Prostate gland (tissue), 2 donors: ENCODE measurements at regions not wholly inside any gene's neighbourhood (a gene's known extent, or its start where the extent isn't known, plus 50 kb on each side); places are given as distances from the start of the nearest gene placed in this dataset.

Experiments used
- DNase-seq: peaks from one replicate; pipeline ENCODE4 v3.0.0-alpha.2; 2019; ENCODE audit warnings: low spot score
- H3K27ac ChIP-seq, 2 donors: fragments of 200-600 bp; sonication (generic); 2 replicates each; pipeline ENCODE4 v1.5.1; 2017 to 2019
- H3K27me3 ChIP-seq: fragments of 200-600 bp; sonication (generic); replicated peaks from 2 replicates; pipeline ENCODE4 v1.5.1; 2019; ENCODE audit not compliant: insufficient read depth
- H3K36me3 ChIP-seq, 2 donors: fragments of 200-600 bp; sonication (generic); 1 replicate in 1 of 2; 2 replicates in 1 of 2; pipeline versions ENCODE4 v1.5.1 to v1.8.1; 2017 to 2019
- H3K4me1 ChIP-seq: fragments of 200-600 bp; sonication (generic); replicated peaks from 2 replicates; pipeline ENCODE4 v1.5.1; 2019
- H3K4me3 ChIP-seq, 2 donors: fragments of 200-600 bp; sonication (generic); 2 replicates each; pipeline ENCODE4 v1.5.1; 2017 to 2019
- H3K9me3 ChIP-seq: fragments of 200-600 bp; sonication (generic); 2 replicates; pipeline ENCODE4 v1.5.1; 2017
- CTCF ChIP-seq, 4 experiments: fragments of 200-600 bp in 2 of 4; fragments of 450-650 bp in 2 of 4; sonication (generic) in 2 of 4; IDR thresholded peaks; 1 replicate in 3 of 4; 2 replicates in 1 of 4; pipeline ENCODE4 v1.5.1; 2016 to 2019; ENCODE audit warnings: antibody characterized with exemption in 4 of 4, mild to moderate bottlenecking in 2 of 4, moderate library complexity in 2 of 4
- POLR2A ChIP-seq: fragments of 450-650 bp; IDR thresholded peaks from one replicate; pipeline ENCODE4 v1.6.1; 2016; ENCODE audit warnings: antibody characterized with exemption, mild to moderate bottlenecking
- POLR2AphosphoS5 ChIP-seq: sonication (generic); formaldehyde crosslinking; IDR thresholded peaks from one replicate; pipeline ENCODE4 v1.6.1; 2017; ENCODE audit warnings: antibody characterized with exemption
- WGBS: methylation state at CpG from one replicate; pipeline ENCODE4 v1.1.5; 2018; 5-methylcytosine and 5-hydroxymethylcytosine counted together
- intact Hi-C: fragments of 100-400 bp; cut with DNase I; formaldehyde crosslinking; loops from one replicate; pipeline ENCODE4 v1.14.2; 2022

- Histone ChIP-seq H3K27ac (no peak overlapping the region), H3K9me3 (no peaks in the 10 kb centered on the region), H3K4me3 (no peak overlapping the region), H3K27me3 (no peaks in the 10 kb centered on the region), H3K36me3 (no peaks in the 10 kb centered on the region), H3K4me1 (no peaks in the 10 kb centered on the region)
- DNase-seq = no peak
- intact Hi-C loops = no loop called here
- TF ChIP-seq POLR2A = no peak
- no peak for TF ChIP-seq POLR2AphosphoS5
- TF ChIP-seq CTCF (IDR thresholded peaks at IDR 0.05) = no peak
- 61% methylated on average over 4 of the region's 4 CpGs for WGBS
These were observed 258.2 kb downstream of the TDRD3 start for GRCh38 chr13:60655256-60655655.

- no peak for TF ChIP-seq POLR2AphosphoS5
- peak in 3 of 4 experiments; percentile 40 to 55 (median 50) for TF ChIP-seq CTCF (IDR thresholded peaks at IDR 0.05)
- Histone ChIP-seq H3K36me3 (no peaks in the 10 kb centered on the region), H3K4me1 (no peaks in the 10 kb centered on the region), H3K4me3 (no peak overlapping the region), H3K9me3 (no peaks in the 10 kb centered on the region), H3K27ac (no peak overlapping the region), H3K27me3 (no peaks in the 10 kb centered on the region)
- intact Hi-C loops = no loop called here
- 28% methylated on average over 1 of the region's 1 CpG for WGBS
- DNase-seq = peak; percentile 28
These were observed 257.4 kb downstream of the TDRD3 start for GRCh38 chr13:60654415-60654814.

GRCh38 chr13:60647547-60647946 is 250.5 kb downstream of the TDRD3 start:
- Histone ChIP-seq H3K27me3 (no peaks in the 10 kb centered on the region), H3K4me1 (no peaks in the 10 kb centered on the region), H3K36me3 (no peaks in the 10 kb centered on the region), H3K4me3 (no peak overlapping the region), H3K9me3 (no peaks in the 10 kb centered on the region), H3K27ac (no peak overlapping the region)
- TF ChIP-seq POLR2AphosphoS5 = no peak
- TF ChIP-seq POLR2A = no peak
- no peak for TF ChIP-seq CTCF (IDR thresholded peaks at IDR 0.05)
- intact Hi-C loops = no loop called here
- DNase-seq = no peak

- Histone ChIP-seq H3K9me3 (no peaks in the 10 kb centered on the region), H3K36me3 (no peaks in the 10 kb centered on the region), H3K27ac (no peak overlapping the region), H3K27me3 (no peaks in the 10 kb centered on the region), H3K4me1 (no peaks in the 10 kb centered on the region), H3K4me3 (no peak overlapping the region)
- no peak for DNase-seq
- intact Hi-C loops = no loop called here
- WGBS = 71% methylated on average over 3 of the region's 3 CpGs
- no peak for TF ChIP-seq POLR2A
- no peak for TF ChIP-seq POLR2AphosphoS5
These were observed 249.6 kb downstream of the TDRD3 start for GRCh38 chr13:60646620-60647019.

GRCh38 chr13:60645676-60646075 is 248.7 kb downstream of the TDRD3 start:
- H3K27ac ChIP-seq = no peak overlapping the region
- no peaks in the 10 kb centered on the region for H3K36me3 ChIP-seq
- no peaks in the 10 kb centered on the region for H3K27me3 ChIP-seq
- TF ChIP-seq CTCF (IDR thresholded peaks at IDR 0.05) (no peak), POLR2A (no peak), POLR2AphosphoS5 (no peak)
- no peaks in the 10 kb centered on the region for H3K9me3 ChIP-seq
- no peak overlapping the region for H3K4me3 ChIP-seq
- H3K4me1 ChIP-seq = no peaks in the 10 kb centered on the region
- intact Hi-C loops = no loop called here
- 84% methylated on average over 3 of the region's 3 CpGs for WGBS
- DNase-seq = no peak
